Thyroid gland (tissue), 4 donors: ENCODE measurements at regions not wholly inside any gene's neighbourhood (a gene's known extent, or its start where the extent isn't known, plus 50 kb on each side); places are given as distances from the start of the nearest gene placed in this dataset.

Source experiments
- DNase-seq, 2 donors: peaks; one replicate each; pipeline ENCODE4 v3.0.0-alpha.2; 2019
- H3K27ac ChIP-seq, 3 donors: fragments of 200-600 bp; sonication (generic); 1 replicate in 2 of 3; 2 replicates in 1 of 3; pipeline ENCODE4 v1.5.1; 2016 to 2019; ENCODE audit warnings: mild to moderate bottlenecking in 1 of 3, moderate library complexity in 1 of 3
- H3K27me3 ChIP-seq: fragments of 200-600 bp; sonication (generic); one replicate; pipeline ENCODE4 v1.5.1; 2019
- H3K36me3 ChIP-seq, 2 donors: fragments of 200-600 bp; sonication (generic); one replicate each; pipeline ENCODE4 v1.5.1; 2016 to 2019
- H3K4me1 ChIP-seq, 2 donors: fragments of 200-600 bp; sonication (generic); one replicate each; pipeline ENCODE4 v1.5.1; 2017 to 2019
- H3K4me3 ChIP-seq, 3 donors: fragments of 200-600 bp; sonication (generic); replicated peaks in 1 of 3; 1 replicate in 2 of 3; 2 replicates in 1 of 3; pipeline ENCODE4 v1.5.1; 2016; ENCODE audit warnings: mild to moderate bottlenecking in 1 of 3
- H3K9me3 ChIP-seq: fragments of 200-600 bp; sonication (generic); one replicate; pipeline ENCODE4 v1.5.1; 2017
- CTCF ChIP-seq, 6 experiments: fragments of 200-600 bp in 3 of 6; fragments of 450-650 bp in 3 of 6; sonication (generic) in 3 of 6; IDR thresholded peaks; one replicate each; pipeline ENCODE4 v1.5.1; 2016 to 2019; ENCODE audit warnings: antibody characterized with exemption in 6 of 6, mild to moderate bottlenecking in 2 of 6, inconsistent platforms in 1 of 6, moderate library complexity in 1 of 6
- POLR2A ChIP-seq, 2 donors: fragments of 450-650 bp; IDR thresholded peaks; one replicate each; pipeline ENCODE4 v1.6.1; 2017; ENCODE audit warnings: antibody characterized with exemption in 2 of 2, mild to moderate bottlenecking in 2 of 2, moderate library complexity in 1 of 2
- WGBS, 2 donors: methylation state at CpG; one replicate each; pipeline ENCODE4 v1.1.5; 2017; 5-methylcytosine and 5-hydroxymethylcytosine counted together
- intact Hi-C: fragments of 100-400 bp; cut with DNase I; formaldehyde crosslinking; loops from one replicate; pipeline ENCODE4 v1.15.1; 2023

GRCh38 chr2:217215877-217216276, 356.0 kb upstream of the TNP1 start:
- intact Hi-C loops, result no loop called here
- H3K4me3 ChIP-seq, result no peak overlapping the region
- no peak overlapping the region for H3K27ac ChIP-seq
- H3K9me3 ChIP-seq, result no peaks in the 10 kb centered on the region
- no peaks in the 10 kb centered on the region for H3K27me3 ChIP-seq
- H3K36me3 ChIP-seq, result no peaks in the 10 kb centered on the region
- 80% methylated on average over 6 of the region's 6 CpGs for WGBS, 2 donors
- TF ChIP-seq CTCF (IDR thresholded peaks at IDR 0.05) (no peak), POLR2A (IDR thresholded peaks at IDR 0.05) (no peak)
- H3K4me1 ChIP-seq, result peaks cover 0 to 11% of the 10 kb centered on the region in 2 donors
- DNase-seq, result no peak

DNA sequence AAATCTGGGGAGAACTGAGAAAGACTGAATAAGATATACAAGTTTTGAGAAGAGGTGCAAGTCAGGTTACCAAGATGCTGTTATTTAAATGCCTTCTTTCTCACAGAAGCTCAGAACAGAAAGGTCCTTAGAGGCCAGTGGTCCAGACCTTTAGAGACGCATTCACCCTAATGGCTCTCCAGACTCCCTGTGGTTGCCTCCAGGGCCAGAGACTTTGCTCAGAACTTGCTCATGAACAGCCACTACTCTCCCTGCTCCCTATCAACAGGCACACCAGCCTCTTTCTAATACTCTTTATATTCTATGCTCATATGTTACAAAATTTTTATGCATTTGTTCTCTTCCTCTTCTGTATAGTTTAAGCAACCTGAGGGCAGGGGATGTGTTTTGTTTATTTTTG, 349.0 kb upstream of the TNP1 start:
- Histone ChIP-seq H3K9me3 (no peaks in the 10 kb centered on the region), H3K4me1 (no peaks in the 10 kb centered on the region), H3K36me3 (no peaks in the 10 kb centered on the region), H3K4me3 (no peak overlapping the region), H3K27me3 (no peaks in the 10 kb centered on the region), H3K27ac (no peak overlapping the region)
- intact Hi-C loops, result no loop called here
- 96 to 100% methylated on average over 1 of the region's 1 CpG for WGBS, 2 donors
- no peak for TF ChIP-seq POLR2A (IDR thresholded peaks at IDR 0.05)
- no peak for TF ChIP-seq CTCF (IDR thresholded peaks at IDR 0.05)
- no peak for DNase-seq

DNA sequence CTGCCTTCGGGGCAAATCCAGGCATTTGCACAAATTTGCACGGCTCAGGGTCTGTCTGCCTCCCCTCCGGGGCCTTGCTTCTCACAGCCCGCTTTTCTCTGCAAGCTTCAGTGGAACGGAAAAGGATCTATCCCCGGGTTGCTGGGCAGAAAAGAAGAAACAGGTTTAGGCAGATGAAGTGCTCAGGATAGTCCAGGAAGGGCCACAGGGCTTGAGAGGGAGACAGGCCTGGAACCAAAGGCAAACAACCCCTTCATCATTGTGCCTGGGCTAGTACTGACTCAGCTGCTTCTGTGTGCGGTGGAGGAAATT, 347.8 kb upstream of the TNP1 start:
- no peak overlapping the region for H3K27ac ChIP-seq
- H3K36me3 ChIP-seq, result no peaks in the 10 kb centered on the region
- H3K4me3 ChIP-seq, result no peak overlapping the region
- WGBS, 2 donors, result 85 to 94% methylated on average over 7 of the region's 7 CpGs
- no peaks in the 10 kb centered on the region for H3K9me3 ChIP-seq
- DNase-seq, result no peak
- TF ChIP-seq POLR2A (IDR thresholded peaks at IDR 0.05) (no peak), CTCF (IDR thresholded peaks at IDR 0.05) (no peak)
- no peaks in the 10 kb centered on the region for H3K4me1 ChIP-seq
- H3K27me3 ChIP-seq, result no peaks in the 10 kb centered on the region
- intact Hi-C loops, result no loop called here

DNA sequence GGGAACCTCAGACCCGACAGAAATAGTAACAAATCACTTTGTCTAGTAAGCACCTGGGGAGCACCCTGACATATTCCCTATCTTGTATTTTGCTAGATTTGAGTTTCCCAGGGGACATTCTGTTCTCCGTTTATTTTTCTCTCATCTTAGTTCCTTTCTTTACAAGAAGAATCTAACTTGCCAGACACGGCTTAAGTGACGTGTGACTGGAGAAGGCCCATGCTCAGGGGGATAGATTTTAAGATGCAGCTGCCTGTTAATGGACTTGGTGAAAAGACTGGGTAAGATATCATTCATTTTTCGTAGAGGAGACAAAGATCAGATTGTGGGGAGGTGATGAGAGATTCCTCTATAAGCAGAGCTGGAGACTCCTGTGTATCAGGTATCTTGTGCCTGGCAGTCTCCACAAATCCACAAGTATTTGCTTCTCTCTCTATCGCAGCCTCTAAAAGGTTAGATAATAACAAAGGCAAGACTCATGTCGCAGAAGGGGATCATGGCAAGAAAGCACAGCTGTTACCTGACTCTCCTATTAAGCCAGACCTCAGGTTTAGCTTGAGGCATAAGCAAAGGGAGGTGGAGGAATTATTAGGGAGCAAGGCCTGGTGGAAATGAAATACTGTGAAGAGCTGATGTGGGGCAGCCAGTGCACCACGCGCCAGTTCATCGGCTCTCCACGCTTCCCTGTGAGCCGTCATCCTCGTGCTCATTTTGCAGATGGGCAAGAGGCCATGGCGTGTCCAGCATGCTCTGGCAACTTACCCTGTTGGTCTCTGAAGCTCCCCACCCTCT, 347.2 kb upstream of the TNP1 start:
- Histone ChIP-seq H3K27ac (no peak overlapping the region), H3K27me3 (no peaks in the 10 kb centered on the region), H3K9me3 (no peaks in the 10 kb centered on the region), H3K4me3 (no peak overlapping the region), H3K36me3 (no peaks in the 10 kb centered on the region), H3K4me1 (no peaks in the 10 kb centered on the region)
- WGBS, 2 donors, result 92 to 93% methylated on average over 14 of the region's 14 CpGs
- DNase-seq, result no peak
- intact Hi-C loops, result no loop called here
- TF ChIP-seq CTCF (IDR thresholded peaks at IDR 0.05), result no peak
- no peak for TF ChIP-seq POLR2A (IDR thresholded peaks at IDR 0.05)

DNA sequence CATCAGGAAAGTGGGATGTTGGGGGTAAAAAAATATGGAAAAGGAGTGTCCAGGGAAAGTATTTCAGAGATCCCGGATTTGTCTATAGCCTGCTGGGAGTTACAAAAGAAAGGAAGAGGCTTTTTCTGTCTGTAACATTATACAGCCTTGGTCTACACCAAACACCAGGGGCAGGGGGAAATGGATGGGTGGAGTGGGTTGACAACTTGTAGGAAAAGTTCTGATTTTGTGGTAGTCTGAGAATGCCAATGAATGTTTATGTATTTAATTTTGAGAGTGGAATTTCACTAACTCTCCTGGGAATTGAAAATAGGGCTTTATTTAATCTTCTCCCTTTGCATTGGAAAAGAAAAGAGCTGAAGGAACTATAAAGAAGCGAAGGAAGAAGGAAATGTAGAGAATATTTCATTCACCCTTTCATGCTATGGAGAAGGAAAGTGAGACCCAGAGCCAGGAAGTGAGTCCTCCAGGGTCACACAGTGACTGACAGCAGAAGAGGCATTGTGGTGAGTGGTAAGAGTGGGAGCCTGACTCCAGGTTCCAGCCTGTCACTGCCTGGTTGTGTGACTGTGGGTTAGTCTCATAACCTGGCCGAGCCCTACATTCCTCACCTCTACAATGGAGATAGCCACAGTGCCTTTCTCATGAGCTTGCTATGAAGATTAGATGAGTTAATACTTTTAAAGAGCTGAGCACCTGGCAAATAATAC, 346.3 kb upstream of the TNP1 start:
- Histone ChIP-seq H3K27me3 (no peaks in the 10 kb centered on the region), H3K4me3 (no peak overlapping the region), H3K36me3 (no peaks in the 10 kb centered on the region), H3K27ac (no peak overlapping the region), H3K4me1 (no peaks in the 10 kb centered on the region), H3K9me3 (no peaks in the 10 kb centered on the region)
- DNase-seq, result no peak
- WGBS, 2 donors, result 84 to 88% methylated on average over 3 of the region's 3 CpGs
- TF ChIP-seq CTCF (IDR thresholded peaks at IDR 0.05) (no peak), POLR2A (IDR thresholded peaks at IDR 0.05) (no peak)
- intact Hi-C loops, result no loop called here
